SW 1271 (cell line): ENCODE measurements at regions not wholly inside any gene's neighbourhood (a gene's known extent, or its start where the extent isn't known, plus 50 kb on each side); places are given as distances from the start of the nearest gene placed in this dataset.

ENCODE experiments used
- DNase-seq, 2 experiments: peaks; one replicate each; lab custom pipeline; 2025; lab: John Stamatoyannopoulos, UW

DNA sequence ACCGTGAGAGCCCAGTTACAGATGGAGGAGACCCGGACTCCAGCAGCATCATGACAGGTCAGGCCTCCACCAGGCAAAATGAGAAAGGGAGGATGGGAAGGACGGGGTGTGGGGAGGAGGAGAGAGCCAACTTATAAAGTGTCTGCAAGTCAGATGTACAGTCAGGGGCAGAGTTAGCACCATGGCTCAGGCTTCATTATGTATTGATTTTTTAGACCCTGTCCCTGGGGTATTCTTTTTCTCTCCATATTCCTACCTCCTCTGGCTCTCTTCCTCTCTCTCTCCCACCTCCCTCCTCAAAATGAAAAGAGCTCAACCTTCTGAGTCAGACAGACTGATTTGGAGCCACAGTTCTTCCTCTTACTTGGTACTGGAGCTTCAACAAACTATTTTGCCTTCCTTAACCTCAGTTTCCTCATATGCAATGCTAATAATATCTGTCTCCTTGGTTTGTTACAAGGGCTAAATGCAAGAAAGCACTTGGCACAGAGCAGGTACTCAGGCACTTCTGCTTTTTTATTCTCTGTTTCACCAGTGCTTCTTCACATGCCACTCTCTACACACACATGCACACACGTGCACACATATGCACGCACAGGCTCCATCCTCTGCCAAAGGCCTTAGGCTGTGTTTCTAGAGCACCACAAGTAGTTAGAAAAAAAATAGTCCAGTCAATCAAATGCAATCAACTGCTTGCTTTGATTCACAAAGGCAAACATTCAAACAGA is 92.3 kb upstream of the PKDCC start:
- no peak for DNase-seq

- DNase-seq = no peak
Measured at GRCh38 chr2:41957431-41957830, 90.4 kb upstream of the PKDCC start.

GRCh38 chr2:41958251-41958650 is 89.6 kb upstream of the PKDCC start:
- DNase-seq = no peak

DNA sequence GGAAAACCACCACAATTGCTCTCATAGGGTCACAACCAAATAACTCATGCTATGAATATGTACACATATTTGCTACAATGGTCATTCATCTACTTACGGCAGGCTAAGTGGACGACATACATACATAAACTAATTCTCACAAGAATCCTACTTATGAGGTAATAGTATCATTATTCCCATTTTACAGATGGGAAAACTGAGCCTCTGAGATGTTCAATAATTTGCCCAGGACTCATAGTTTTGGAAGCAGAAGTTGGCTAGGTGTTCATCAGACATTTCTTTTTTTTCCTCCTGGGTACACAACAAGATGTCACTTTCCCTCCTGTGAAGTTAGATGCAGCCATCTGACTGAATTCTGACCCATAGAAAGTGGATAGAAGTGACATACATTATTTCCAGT is 89.0 kb upstream of the PKDCC start:
- DNase-seq = no peak

GRCh38 chr2:41959760-41960159 is 88.1 kb upstream of the PKDCC start:
- DNase-seq = no peak

GRCh38 chr2:41962922-41963622 is 84.7 kb upstream of the PKDCC start:
- no peak for DNase-seq

- DNase-seq = no peak
Measured at GRCh38 chr2:41963661-41964525, 83.9 kb upstream of the PKDCC start.

DNA sequence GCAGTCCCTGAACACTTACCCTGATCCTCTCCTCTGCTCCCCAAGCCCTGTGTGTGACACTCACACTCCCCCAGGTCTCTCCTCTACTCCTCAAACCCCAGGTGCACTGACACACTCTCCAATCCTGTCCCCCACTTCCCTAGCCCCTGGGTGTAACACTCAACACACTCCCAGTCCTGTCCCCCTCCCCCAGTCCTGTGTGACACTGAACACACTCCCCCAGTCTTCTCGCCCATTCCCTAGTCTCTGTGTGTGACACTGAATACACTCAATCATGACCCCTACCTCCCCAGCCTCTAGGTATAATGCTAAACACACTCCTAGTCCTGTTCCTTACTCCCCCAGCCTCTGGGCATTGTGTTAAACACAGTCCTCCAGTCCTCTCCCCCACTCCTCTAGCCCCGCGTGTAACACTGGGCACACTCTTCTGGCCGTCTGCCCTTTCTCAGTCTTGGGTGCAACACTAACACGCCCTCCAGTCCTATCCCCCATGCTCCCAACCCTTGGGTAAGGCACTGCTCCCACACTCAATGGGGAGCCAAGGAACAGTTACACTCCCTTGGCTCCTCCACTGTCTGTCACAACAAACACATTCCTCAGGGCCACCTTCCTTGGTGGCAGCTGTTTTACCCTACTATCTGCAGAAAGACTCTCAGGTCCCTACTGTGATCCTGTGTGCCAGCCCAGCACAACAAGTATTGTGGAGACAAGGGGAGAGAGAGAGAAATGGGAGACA is 82.5 kb upstream of the PKDCC start:
- no peak for DNase-seq

DNA sequence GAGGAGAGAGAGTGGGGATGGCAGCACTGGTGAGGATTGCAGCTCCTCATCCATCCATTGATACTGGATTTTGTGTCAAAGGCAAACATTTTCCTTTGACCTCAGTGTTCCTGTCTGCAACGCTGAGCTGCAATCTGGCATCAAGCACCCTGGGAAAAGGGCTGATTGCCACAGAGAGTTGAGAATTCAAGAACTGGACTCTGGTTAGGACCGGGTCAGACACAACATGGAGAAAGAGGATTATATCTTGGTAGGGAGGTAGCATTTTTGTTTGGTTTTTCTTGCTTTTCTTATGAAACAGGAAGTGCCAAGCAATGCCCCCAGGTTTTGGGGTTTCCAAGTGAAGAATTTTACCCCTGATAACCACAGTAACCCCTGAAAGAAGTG is 81.9 kb upstream of the PKDCC start:
- DNase-seq = no peak

GRCh38 chr2:41966431-41966893 is 81.4 kb upstream of the PKDCC start:
- DNase-seq = peak in 1 of 2 experiments; percentile 8

DNA sequence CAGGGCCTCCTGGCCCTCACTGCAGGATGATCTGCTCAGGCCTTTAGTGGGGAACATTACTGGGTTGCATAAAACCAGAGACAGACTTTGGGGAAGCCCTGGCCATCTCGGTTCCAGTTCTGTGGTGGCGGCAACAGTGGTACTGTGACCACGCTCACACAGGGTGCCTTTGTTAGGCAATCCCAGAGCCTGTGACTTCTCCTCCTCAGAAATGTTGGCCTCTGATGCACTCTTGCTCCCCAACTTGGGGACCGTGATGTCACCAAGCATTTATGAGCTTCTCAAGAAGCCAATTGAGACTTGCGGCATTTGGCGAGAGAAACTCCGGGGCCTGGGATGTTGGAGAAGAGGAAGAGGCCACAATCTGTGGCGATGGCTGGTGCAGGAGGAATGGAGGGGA is 80.9 kb upstream of the PKDCC start:
- DNase-seq = no peak

DNA sequence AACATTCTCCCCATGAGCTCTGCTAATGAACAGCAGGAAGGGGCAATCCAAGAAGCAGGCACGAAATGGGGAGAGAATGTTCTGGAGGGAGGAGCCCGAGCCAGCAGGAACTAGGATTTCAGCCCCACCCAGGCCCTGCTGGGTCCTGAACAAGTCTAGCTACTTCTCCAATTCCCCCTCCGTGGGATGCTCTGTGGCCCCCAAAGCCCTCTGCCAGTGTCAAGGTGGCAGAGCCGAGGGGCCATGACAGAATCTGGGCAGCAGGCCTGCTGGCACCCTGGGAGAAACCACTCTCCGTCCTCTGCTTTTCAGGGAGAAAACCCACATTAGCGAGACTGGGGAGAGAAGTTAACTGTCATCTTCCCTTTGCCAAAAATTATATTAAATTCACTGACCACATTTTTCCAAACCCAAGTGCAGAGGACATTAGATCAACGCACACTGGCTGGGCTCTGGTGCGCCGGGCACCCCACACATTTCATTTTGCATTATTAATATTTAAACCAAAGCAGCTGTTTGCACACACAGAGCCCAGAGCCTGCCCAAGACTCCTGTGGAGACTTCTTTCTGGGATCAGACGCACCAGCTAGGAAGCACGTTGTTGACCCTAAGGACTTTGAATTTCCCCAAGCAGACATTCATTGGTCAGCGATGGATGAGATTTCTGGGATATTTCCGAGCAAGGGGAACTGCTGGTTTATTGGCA is 80.2 kb upstream of the PKDCC start:
- no peak for DNase-seq

GRCh38 chr2:41968182-41968578 is 79.6 kb upstream of the PKDCC start:
- no peak for DNase-seq

- DNase-seq = no peak
Measured at GRCh38 chr2:41970988-41971660, 76.7 kb upstream of the PKDCC start.

DNA sequence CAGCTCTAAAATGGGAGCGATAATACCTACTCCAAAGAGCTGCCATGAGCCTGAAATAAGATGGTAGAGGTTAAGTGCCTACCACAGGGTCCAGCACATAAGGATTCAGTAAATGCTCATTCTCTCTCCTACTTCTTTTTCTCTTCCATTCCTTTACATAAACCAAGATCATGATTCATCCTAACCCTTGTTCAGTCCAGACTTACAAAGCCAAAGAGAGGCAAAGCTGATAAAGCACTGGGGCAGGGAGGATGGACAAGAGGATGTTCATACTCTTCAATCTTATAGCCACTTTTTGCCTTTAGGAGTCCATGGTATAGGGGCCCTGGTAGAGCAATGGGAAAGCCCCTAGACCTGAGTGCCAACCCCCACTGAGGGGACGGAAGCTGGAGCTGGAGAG is 75.6 kb upstream of the PKDCC start:
- DNase-seq = no peak

GRCh38 chr2:41972819-41973218 is 75.0 kb upstream of the PKDCC start:
- DNase-seq = no peak

GRCh38 chr2:41973871-41974270 is 74.0 kb upstream of the PKDCC start:
- no peak for DNase-seq

DNA sequence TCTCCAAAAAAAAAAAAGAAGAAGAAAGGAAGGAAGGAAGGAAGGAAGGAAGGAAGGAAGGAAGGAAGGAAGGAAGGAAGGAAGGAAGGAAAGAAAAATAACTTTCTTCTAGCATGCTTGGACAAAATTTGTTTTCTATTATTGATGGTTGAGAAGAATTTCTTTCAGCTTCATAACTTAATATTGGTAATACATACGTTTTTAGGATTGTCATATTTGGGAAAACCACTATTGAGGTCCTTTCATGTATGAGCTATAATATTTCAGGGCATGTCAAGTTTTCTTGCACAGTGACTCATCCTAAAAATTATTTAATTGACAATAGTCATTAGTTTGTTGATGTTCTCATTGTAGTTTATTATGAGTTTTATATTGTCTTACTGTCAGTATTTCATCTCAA is 66.4 kb upstream of the PKDCC start:
- no peak for DNase-seq

DNA sequence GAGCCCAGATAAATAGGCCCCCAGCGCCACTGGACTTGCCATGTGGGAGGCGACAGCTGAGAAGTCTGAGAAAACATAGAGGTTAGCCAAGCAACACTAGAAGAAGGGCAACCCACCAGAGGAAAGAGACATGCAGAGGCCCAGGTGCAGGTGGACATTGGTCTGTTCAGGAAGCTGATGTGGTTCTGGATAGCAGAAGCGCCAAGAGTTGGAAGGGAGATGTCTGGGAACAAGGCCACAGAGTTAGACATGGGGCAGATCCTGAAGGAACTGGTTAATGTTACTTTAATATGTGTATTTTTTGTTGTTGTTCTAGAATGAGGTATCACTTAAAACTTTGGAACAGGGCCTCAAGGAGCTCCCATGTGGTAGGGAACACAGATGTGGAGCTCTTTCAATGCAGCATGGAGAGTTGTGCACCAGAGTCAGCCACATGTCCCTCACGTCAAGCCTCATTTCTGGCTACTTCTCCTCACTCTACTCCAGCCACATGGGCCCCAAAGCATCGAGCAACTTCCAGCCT is 62.2 kb upstream of the PKDCC start:
- DNase-seq = no peak

DNA sequence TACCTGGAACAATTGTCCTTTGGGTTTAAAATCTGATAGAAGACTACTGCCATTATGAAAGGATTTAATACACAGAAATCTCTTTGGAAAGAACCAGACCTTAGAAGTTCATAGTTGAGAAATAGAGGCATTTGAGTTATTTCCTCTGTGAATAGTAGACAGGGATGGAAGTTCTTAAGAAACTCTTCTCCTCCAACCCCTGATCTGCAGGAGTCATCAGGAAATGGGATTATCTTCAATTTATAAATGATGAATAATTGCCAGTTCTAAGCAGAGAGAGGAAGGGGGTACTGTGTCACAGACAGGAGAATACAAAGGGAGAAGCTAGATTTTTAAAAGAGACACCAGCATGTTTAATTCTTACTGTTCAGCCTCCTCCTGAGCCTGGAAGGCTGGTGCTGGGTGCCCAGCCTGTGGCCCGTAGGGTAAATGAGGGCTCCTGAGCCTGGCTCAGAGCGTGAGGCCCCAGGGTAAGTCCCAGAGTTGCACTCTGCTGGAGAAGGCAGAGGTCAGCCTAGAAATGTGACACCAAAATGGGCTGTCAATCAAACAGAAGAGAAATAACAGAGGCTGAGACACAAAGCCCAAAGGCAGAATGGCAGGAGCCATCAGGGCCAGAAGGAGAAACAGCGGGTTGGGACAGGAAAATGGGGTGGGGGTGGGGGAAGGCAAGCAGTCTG is 58.2 kb upstream of the PKDCC start:
- no peak for DNase-seq
